GM12891 (cell line): ENCODE measurements at regions not wholly inside any gene's neighbourhood (a gene's known extent, or its start where the extent isn't known, plus 50 kb on each side); places are given as distances from the start of the nearest gene placed in this dataset.

ENCODE experiments used
- POLR2A ChIP-seq: IDR thresholded peaks from 2 replicates; pipeline ENCODE4 v1.6.1; 2011; ENCODE audit warnings: low read depth, low read length, control low read depth
- POLR2AphosphoS5 ChIP-seq: IDR thresholded peaks from 2 replicates; pipeline ENCODE4 v1.6.1; 2011; ENCODE audit warnings: low read depth, low read length, control low read depth
- POU2F2 ChIP-seq: IDR thresholded peaks from 2 replicates; pipeline ENCODE4 v1.6.1; 2011; ENCODE audit warnings: low read depth, mild to moderate bottlenecking, control low read depth, low read length, moderate library complexity
- SPI1 ChIP-seq: IDR thresholded peaks from 2 replicates; pipeline ENCODE4 v1.6.1; 2011; ENCODE audit warnings: low read depth, low read length, control low read depth
- TAF1 ChIP-seq: IDR thresholded peaks from 2 replicates; pipeline ENCODE4 v1.6.1; 2011; ENCODE audit warnings: low read depth, low read length, control low read depth

GRCh38 chr22:27647540-27647939 lies 154.0 kb downstream of the MN1 start:
- TF ChIP-seq TAF1: no peak
- TF ChIP-seq POLR2AphosphoS5: no peak
- no peak for TF ChIP-seq POLR2A
- no peak for TF ChIP-seq SPI1
- TF ChIP-seq POU2F2: no peak
